Renal cortex interstitium (tissue), 11 donors: ENCODE measurements at regions not wholly inside any gene's neighbourhood (a gene's known extent, or its start where the extent isn't known, plus 50 kb on each side); places are given as distances from the start of the nearest gene placed in this dataset.
"Not testable (repeated sequence)": the region's sequence is repeated elsewhere in the genome, so short reads cannot be mapped to it uniquely, and the experiment has no call there.

Experiments
- DNase-seq, 11 donors: peaks; one replicate each; pipeline ENCODE4 v3.0.0-alpha.2; 2013; ENCODE audit warnings: low read depth in 9 of 11, low spot score in 4 of 11; ENCODE audit errors: extremely low read depth in 1 of 11

GRCh38 chrX:113594123-113594841, 753.7 kb upstream of the AMOT start:
- DNase-seq: no peak

GRCh38 chrX:113586281-113586898, 745.8 kb upstream of the AMOT start:
- no peak for DNase-seq

DNA sequence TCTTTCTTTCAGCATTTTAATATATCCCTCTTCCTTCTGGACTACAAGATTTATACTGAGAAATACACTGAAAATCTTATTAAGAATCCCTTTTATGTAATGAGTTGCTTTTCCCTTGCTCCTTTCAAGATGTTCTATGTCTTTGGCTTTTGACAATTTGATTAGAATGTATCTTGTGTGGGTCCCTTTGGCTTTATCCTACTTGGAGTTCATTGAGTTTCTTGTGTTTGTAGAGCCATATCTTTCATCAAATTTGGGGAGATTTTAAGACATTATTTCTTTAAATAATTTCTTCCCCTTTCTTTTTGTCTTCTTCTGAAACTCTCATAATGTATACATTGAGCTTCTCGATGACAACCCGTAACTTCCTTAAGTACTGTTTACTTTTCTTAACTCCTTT, 739.9 kb upstream of the AMOT start:
- DNase-seq: no peak

DNA sequence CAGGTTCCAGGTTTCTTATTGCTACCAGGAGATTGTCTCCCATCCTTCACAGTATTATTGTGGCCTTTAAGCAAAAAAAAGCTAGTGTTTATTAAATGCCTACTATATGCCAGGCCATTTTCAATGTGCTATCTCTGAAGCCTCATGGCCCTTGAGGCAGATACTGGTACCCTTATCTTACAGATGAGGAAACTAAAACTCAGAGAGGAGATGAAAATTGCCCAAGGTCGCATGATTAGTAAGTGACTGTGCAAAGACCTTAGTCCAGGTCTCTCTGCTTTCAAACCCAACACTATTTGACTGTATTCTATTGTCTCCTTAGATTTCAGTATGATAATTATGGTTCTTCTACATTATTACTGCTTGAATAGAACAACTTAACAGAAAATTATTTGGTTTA, 717.9 kb upstream of the AMOT start:
- no peak for DNase-seq

DNA sequence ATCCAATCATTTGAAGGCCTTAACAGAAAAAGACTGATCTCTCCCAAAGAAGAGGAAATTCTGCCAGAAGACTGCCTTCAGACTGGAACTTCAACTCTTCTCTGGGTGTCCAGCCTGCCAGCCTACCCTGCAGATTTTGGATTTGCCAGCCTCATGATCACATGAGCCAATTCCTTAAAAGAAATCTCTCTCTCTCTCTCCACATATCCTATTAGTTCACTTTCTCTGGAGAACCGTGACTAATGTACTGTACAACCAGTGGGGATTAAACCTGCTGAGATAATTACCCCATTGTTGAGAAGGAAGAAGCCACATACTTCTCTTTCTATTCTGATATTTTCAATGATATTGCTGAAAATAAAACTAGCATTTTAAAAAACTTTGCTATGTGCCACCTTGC, 711.3 kb upstream of the AMOT start:
- DNase-seq: no peak

- DNase-seq: no peak
Observed at GRCh38 chrX:113548308-113549015, 707.8 kb upstream of the AMOT start.

DNA sequence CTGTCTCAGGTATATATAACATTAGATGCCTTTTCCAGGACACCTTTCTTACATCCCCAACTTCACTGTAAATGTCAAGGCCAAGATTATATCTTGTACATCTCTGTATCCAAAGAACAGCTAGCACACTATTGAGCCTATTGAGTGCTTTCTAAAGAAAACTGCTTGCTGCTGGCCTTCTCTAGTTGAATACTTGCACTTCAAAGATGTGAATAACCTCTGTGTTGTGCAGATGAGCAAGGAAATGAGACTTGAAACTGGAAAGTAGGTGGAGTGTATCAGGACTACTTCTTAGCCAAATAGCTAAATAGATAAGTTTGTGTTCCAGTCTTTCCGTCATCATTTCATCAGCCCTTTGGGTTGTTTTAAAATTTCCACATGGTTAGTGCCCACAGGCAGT, 704.4 kb upstream of the AMOT start:
- DNase-seq: no peak

DNA sequence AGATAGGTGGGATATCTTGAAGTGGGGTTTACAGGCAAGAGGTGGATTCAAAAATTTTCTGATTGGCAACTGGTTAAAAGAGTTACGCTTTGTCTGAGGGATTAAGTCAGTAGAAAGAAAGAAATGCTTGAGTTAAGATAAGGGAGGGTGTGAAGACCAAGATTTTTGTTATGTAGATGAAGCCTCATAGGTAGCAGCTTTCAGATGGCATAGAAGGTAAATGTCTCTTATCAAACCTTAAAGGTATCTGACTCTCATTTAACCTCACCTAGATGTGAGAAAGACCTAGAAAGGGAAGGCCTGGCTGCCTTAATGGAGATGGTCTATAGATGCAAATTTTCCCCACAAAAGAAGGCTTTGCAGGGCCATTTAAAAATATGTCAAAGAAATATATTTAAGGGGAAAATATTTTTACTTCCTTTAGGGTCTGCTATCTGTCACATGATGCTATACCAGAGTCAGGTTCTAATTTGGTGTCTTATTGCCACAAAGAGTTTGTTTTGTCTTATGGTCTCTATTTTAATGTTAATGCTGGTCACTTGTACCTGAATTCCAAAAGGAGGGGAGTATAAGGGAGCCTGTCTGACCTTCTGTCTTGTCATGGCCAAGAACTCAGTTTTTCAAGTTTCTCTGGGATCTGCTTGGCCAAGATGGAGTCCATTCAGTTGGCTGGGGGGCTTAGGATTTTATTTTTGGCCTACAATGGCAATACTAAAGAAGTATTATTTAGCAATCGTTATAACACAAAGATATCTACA, 699.1 kb upstream of the AMOT start:
- DNase-seq: no peak

GRCh38 chrX:113529426-113530013, 688.9 kb upstream of the AMOT start:
- no peak for DNase-seq

DNA sequence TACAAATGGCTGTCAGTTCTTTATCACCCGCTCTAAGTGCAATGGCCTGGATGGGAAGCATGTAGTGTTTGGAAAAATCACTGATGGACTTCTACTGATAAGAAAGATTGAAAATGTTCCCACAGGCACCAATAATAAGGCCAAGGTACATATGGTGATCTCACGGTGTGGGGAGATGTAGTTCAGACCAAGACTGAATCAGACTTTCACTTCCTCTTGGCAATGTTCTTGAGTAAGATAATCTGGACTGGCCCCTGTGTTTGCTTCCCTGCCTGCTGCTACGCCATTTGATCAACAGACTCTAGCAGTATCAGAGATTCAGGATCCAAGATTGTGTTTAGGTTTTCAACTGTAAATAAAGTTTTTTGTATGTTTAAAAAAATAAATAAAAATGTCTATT, 682.2 kb upstream of the AMOT start:
- no peak for DNase-seq

GRCh38 chrX:113514906-113515305, 674.3 kb upstream of the AMOT start:
- peak in 1 of 11 donors; percentile 1 for DNase-seq

DNA sequence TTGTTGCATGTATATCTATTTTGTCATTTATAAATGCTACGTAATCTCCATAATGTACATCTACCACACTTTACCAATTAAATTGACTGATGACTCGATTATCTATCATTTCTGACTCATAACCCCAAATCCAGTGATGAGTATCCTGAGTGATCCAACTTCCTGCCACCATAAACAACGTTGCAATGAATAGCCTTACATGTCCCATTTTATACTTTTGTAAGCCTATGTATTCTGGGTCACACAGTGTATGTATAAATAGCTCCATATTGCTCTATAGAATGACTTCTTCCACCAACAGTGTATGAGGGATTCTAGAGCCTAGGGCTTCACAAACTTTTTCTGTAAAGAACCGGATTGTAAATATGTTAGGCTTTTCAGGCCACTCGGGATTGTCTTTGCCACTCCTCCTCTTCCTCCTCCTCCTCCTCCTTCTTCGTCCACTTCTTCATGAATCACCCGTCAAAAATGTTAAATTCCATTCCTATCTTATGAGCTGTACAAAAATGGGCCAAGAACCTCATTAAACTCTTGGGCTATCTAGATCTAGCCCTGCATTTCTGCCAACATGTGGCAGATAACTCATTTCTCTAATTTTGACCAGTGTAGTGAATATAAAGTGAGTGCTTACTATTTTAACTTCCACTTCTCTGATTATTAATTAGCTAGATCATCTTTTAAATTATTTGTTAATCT, 672.2 kb upstream of the AMOT start:
- no peak for DNase-seq

DNA sequence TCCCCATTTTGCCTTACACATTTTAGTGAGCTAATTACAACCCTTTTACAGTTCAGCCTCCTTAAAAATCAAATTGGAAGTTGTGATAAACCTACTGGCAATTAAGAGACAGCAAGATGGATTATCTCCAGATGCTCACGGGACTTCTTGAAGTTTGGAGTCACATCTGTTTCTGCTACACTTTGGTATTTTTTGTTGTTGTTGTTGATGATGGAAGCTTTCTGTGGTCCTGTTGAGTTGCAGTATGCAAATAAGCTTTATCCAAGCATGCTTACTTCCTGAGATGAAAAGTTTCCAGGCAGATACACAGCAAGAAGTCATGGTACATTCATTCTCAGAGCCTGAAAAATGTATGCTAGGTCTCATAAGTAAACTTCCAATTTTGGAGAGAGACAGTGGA, 670.0 kb upstream of the AMOT start:
- DNase-seq: no peak

DNA sequence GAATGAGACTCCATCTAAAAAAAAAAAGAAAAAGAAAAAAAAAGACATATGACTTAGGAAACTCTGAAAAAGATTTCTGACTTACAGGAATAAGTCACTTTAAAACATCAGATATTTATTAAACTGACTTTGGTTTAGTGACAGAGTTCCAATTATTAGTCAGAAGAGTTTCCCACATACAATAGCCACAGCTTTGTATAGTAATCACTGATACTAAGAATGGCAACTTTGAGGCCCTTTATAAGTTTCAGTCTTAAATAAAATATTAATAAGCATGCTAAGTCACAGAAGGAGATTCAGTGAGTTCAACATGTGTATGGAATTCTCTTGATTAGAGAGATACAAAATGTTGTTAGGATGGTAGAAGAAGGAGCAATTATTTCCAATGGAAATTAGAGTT, 652.3 kb upstream of the AMOT start:
- DNase-seq: no peak

- DNase-seq: no peak
Observed at GRCh38 chrX:113473418-113473817, 632.8 kb upstream of the AMOT start.

DNA sequence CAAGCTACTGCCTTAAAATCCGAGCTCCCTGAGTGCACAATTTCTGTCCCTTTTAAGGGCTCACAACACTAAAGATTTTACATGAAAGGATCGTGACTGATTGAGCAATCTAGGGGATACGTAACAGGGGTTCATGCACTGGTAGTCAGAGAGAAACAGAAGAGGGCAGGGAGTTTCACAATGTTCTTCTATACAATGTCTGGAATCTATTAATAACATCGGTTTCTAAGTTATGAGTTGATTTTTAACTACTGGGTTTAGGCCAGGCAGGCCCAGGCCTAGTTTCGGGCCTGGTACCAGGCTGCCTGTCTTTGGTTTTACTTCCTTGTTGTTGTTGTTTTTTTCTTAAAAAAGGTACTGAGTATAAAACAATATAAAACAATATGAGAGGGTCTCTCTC, 632.4 kb upstream of the AMOT start:
- not testable (repeated sequence) for DNase-seq

- no peak for DNase-seq
Observed at GRCh38 chrX:113470166-113470565, 629.5 kb upstream of the AMOT start.

- no peak for DNase-seq
Observed at GRCh38 chrX:113457719-113458118, 617.1 kb upstream of the AMOT start.

DNA sequence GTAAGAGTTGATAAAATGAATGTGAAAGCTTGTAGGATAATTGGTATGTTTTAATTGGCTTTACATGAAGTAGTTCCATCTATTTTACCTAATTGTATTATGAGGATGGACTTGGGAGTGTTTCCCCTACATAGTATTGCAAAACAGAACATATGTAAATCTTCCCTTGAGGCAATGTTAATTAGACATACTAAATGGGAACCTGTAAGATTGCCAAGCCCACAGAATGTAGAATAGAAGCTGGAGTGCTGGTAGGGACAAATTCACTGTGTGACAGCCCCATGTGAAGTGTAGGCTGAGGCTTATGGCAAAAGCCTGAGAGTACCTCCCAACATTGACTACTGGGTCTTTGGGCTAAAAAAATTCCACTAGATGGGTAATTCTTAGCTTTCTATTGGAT, 615.0 kb upstream of the AMOT start:
- DNase-seq: no peak
